GM21360 (cell line): ENCODE measurements at regions not wholly inside any gene's neighbourhood (a gene's known extent, or its start where the extent isn't known, plus 50 kb on each side); places are given as distances from the start of the nearest gene placed in this dataset.

Experiments used
- ATAC-seq: cut with Tn5 transposase; IDR thresholded peaks from one replicate; pipeline ENCODE4 v1.9.1; 2021; ENCODE audit warnings: mild to moderate bottlenecking, moderate library complexity; ENCODE audit not compliant: unreplicated experiment

DNA sequence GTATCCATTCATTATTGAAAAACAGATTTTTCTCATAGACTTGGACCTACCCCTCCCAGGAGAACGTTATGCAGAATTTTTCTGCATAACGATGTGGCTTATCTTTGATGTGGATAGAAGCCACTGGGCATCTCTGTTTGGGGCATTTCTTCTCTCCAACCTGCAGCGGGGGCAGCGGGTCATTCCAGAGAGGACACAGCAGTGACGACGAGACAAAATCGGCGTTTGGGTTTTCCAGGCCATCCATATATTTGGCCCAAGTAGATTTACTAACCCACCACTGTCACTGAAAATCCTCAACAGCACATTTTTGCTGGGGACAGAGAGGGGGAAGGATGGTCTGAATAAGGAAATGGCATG lies 299.3 kb upstream of the PITRM1 start:
- no peak for ATAC-seq

GRCh38 chr10:3471472-3471871 lies 298.9 kb upstream of the PITRM1 start:
- ATAC-seq = no peak

GRCh38 chr10:3470191-3470590 lies 297.6 kb upstream of the PITRM1 start:
- no peak for ATAC-seq

GRCh38 chr10:3469639-3470020 lies 297.0 kb upstream of the PITRM1 start:
- no peak for ATAC-seq

DNA sequence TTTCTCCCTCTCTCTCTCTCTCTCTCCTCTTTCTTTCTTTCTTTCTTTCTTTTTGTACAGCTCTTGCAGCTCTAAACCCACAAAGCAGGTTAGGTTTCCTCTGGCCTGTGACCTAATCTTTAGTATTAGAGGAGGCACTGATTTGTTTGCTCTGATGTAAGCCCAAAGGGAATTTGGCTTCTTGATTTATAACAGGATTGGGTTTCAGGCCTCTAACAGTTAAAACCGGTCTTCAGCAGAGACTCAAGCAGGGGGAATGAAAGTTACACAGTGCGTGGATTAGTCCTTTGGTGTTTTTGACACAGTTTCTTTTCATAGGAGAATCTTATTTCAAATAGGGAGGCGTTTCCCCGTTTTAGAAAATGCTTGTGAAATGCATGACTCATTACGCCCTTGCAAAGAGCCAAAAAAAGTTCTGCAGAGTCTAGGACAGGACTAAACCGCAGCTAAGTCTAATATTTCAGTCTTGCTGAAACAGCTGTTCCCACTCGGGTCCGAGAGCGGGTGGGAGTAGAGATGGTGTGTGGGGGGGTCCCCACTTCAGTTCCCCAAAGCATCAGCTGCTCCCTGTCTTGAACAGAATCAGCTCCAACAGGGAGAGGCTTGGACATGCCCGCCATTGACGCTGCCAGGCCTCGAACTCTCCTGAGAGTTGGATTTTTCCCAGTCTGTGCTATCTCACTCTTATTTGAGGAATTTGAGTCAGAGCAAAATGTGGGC lies 296.5 kb upstream of the PITRM1 start:
- no peak for ATAC-seq

- no peak for ATAC-seq
Measured at GRCh38 chr10:3467052-3467951, 294.7 kb upstream of the PITRM1 start.

GRCh38 chr10:3465406-3465891 lies 292.9 kb upstream of the PITRM1 start:
- no peak for ATAC-seq

- no peak for ATAC-seq
Measured at GRCh38 chr10:3464760-3465405, 292.3 kb upstream of the PITRM1 start.

DNA sequence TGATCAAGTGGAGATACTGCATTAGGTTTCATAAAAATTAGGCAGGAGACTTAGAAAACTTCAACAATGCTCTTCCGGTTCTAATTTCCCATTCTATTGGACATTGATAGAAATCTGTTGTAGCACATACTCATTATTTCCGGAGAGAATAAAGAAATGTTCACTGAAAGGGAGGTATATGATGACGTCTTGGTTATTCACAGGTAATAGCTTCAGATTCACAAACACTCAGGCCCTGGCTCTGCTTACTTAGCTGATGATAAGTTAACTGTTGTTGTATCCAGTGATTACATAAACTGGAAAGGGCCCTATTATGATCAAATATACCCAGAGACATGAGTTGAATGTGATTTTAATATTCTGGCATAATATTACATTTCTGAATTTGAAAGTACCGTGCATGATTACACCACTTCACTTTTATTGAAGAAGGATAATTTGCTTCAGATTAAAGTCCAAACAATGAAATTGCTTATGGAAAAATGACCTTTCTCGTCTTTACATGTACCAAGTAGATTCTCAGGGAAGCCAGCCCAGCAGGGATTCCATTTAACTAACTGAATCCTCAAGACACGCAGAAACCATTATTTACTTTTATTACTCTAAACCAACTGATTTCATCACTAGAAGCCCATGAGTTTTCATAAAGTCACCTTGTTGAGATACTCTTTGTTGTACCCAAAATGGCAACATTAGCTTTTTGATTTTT lies 288.0 kb upstream of the PITRM1 start:
- no peak for ATAC-seq

- ATAC-seq = no peak
Measured at GRCh38 chr10:3455385-3456334, 283.1 kb upstream of the PITRM1 start.

DNA sequence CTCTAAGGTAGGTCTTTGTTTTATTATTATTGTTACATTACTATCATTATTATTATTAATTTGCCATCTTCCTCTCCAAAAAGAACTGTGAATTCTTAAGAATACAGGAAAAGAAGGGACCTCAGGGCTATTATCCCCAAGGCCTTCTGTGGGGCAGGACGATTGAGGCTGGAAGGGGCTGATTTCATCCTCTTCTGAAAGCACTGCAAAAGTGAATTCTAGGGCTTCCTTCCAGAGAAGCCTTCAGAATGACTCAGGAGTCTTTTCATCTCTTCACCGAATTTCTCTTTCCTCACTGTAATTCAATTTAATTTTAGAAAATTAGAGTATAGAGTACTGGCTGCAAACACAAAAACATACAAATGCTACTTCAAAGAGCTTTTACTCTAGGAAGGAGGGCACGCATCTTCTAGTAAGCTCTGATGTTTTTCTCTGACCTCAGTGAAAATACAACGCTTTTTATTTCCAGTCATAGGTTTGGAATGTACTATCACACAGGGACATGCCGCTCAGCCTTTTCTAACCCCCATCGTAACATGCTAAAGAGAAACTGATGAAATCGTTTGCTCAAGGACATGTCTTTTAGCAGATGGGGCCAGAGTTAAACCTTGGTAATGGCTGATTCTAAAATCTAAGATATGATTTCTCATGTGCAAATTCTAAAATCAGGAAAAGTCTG lies 280.2 kb upstream of the PITRM1 start:
- no peak for ATAC-seq

DNA sequence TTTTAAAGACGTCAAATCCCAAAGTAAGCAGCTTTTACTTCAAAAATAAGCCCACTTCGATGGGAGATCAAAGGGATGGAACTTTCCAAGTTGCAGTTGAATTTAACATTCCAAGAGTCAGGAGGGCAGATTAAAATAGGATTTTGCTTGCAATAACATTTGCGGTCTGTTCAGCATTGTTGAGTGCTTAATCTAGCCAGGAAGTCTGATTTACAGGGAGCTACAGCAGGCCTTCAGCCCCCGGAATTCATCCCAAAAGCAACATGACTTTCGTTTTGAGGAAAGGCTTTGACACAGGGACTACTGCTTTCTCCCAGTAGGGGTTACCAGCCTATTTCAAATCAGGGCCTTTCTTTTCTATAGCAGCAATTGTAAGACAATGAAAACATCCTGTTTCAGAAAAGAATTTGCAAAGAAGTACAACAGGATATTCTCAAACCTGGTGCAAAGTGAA lies 279.6 kb upstream of the PITRM1 start:
- ATAC-seq = no peak

DNA sequence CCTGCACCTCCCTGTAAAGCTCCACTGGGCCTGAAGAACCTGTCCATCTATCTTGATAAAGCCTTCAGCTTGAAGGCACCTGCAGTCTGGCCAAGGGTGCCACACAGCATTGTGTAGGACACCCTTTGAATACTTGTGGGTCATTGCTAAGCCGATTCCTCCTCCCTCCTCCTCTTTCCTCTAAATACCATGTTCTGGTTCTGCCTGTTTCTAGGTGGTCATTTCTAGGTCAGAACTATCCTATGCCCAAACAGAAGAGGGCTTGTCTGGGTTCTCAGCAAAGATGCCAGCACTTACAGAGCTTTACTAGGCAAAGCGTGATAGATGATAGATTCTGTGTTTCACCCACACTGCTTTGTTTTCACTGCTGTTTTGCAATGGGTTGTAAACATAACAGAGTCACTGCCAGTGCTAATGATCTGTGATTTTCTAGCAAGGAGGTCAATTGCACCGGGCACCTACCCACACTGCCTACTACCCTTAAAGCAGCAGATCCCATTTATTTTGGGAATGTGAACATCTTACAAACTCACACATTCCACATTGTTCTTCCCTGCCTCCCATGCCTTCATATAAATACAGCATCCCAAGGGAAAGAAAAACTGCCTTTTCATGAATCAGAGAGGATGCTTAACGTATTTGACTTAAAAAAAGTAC lies 279.1 kb upstream of the PITRM1 start:
- ATAC-seq = no peak

DNA sequence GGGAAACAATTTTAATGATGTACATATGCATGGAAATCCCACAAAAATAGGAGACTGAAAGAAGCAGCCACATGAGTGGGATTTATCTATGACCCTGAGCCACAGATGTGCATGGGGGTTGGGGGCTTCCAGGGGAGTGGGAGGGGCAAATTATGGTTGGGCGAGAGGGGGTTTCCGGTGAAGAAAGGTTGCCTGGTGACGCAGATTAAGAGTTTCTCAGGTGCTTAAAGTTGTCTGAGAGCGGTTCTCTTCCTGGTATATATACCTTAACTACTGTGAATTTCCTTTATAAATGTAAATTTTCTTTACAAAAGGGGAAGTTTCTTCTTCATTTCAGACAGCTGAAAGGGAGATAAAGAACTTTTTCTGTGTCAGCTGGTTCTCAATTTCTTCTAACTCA lies 273.6 kb upstream of the PITRM1 start:
- no peak for ATAC-seq

DNA sequence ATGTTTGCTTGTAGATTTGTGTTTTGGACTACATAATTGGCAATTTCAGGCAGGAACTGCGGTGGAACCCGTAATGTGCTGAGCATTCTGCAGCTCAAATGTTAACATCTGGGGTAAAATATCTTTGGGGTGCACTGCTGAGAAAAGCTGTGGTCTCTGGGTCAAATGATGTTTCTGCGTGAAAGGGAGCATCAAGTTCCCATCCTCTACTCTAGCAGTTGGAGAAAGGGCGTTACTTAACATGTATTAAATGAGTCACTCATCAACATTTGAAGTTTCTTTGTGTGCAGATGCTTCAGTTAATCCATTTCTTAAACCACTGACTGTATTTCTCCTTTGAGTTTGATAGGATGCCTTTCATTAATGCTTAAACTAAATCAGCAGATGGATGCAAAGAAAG lies 273.1 kb upstream of the PITRM1 start:
- no peak for ATAC-seq

- no peak for ATAC-seq
Measured at GRCh38 chr10:3442451-3442990, 269.9 kb upstream of the PITRM1 start.

GRCh38 chr10:3439183-3439582 lies 266.6 kb upstream of the PITRM1 start:
- ATAC-seq = no peak

GRCh38 chr10:3438606-3439005 lies 266.0 kb upstream of the PITRM1 start:
- no peak for ATAC-seq
